HG03558 (cell line): ENCODE measurements at regions not wholly inside any gene's neighbourhood (a gene's known extent, or its start where the extent isn't known, plus 50 kb on each side); places are given as distances from the start of the nearest gene placed in this dataset.
"Not testable (repeated sequence)": the region's sequence is repeated elsewhere in the genome, so short reads cannot be mapped to it uniquely, and the experiment has no call there.

Experiments used
- ATAC-seq: cut with Tn5 transposase; IDR thresholded peaks from one replicate; pipeline ENCODE4 v1.9.1; 2021; ENCODE audit warnings: moderate number of reproducible peaks; ENCODE audit not compliant: unreplicated experiment; ENCODE audit errors: extremely low read depth

DNA sequence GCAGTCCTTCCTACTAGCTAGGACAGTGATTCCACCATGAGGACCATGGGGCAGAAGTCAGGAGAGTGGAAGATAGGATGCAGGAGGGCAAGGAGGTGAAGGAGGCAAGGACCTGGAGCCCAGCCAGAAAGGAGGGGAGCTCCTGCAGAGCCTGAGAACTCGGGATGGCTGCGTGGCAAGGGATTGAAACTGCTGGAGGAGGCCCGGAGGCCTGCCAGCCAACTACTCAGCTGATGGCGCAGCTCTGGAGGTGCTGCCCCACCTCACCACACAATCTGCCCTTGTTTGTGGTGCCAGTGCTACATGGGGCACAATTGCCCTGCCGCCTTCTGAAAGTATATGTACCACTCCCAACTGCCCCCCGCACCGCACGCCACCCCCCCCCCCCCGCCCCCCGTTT, 307.3 kb upstream of the CHRNA7 start:
- ATAC-seq = not testable (repeated sequence)

GRCh38 chr15:31724903-31725302, 305.4 kb upstream of the CHRNA7 start:
- not testable (repeated sequence) for ATAC-seq

- ATAC-seq = not testable (repeated sequence)
Measured at GRCh38 chr15:31725619-31726018, 304.7 kb upstream of the CHRNA7 start.

GRCh38 chr15:31727612-31728011, 302.7 kb upstream of the CHRNA7 start:
- no peak for ATAC-seq

DNA sequence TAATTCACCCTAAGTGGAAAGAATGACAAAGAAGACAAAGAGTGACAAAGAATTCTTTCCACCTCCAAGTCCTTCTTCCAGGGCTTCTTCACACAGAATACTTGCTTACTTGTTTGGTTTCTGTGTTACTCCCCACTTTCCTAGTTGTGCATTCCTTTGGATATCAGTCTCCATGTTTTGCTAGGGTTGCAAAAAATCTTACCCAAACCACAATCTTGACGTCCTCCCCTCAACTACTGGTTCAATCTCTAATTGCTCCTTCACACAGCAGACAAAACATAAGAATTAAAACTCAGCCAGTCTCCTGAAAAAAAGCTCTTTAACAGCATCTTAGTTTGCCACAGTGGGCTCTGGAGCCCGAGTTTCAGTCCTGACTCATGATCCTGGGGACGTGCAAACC, 297.6 kb upstream of the CHRNA7 start:
- ATAC-seq = no peak

- ATAC-seq = no peak
Measured at GRCh38 chr15:31733424-31733823, 296.9 kb upstream of the CHRNA7 start.

DNA sequence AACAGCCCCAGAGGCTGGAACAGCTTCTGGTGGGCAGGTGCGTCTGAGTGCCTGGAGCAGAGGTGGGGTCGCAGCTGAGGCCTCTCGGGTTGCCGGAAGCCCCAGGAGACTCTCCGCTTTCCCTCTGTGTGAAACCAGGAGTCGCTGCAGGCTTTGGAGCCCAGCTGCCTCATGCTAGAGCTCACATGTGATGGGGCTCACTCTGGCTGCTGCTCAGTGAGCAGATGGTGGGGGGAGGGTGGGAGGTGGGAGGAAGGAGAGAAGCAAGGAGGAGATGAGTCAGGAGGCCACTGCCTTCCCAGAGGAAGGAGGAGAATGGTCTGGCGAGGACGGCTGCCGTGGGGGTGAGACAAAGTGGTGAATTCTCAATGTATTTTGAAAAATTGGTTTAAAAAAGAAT, 290.1 kb upstream of the CHRNA7 start:
- ATAC-seq = no peak

GRCh38 chr15:31745841-31746240, 284.5 kb upstream of the CHRNA7 start:
- ATAC-seq = no peak

DNA sequence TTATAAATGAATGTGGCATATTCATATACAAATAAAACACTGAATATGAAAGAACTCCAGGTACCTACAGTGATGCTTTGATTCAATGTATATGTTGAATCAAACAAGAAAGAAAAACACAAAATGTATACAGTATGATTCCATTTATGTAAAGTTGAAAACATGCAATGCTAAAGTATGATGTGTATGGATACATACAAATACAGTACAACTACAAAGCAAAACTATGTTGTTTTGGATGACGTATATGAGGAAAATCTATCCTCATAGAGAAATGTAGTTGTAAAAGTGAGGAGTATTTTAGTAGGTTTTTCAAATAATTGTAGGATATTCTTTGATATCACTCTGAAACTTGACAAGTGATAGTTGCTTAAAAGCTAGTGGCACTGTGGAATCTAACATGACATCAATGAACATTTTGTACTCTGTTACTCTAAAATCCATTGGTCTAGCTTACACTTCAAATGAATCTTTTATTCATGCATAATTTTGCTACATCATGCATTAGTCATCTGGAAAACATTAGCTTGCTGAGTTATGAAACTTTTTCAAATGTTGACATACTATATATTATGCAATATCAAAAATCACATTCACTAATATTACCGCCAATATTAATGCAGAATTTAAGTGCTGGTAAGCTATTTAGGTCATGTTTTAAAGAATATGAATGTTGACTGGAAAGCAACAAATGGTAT, 278.1 kb upstream of the CHRNA7 start:
- no peak for ATAC-seq

DNA sequence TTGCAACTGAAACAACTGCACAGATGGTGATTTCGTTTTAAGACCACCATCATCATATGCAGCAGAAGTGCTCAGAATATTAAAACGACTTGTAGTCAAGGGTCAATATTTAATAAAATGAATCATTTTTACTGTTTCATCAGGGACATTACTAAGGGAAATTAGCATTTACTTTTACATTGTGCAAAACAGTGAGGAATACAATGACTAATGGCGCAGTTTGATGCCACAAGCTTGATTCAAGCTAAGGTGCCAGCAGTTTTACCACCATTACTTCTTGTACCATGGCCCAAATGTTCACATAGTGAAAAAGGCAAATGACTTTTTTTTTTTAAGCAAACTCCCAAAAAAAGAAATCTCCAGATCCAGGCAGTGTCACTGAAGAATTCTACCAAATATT, 277.4 kb upstream of the CHRNA7 start:
- no peak for ATAC-seq

DNA sequence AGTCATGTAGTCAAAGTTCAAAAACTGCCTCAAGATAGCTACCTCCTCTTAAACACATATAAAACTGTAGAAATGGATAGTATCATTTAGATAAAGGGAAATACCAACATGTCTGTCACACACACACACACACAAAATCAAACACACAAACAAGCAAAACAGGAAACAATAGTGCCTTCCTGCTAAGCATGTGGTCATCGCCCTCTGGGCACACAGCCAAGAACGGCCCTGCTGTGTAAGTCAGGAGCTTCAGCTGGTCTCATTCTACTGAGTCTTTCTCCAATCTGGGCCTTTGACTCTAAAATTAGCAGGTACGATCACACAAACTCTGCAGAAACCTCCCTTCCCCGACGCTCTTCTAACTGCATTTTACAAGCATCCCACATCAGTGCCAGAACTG, 272.2 kb upstream of the CHRNA7 start:
- no peak for ATAC-seq

GRCh38 chr15:31768055-31768454, 262.3 kb upstream of the CHRNA7 start:
- no peak for ATAC-seq

GRCh38 chr15:31774045-31774444, 256.3 kb upstream of the CHRNA7 start:
- no peak for ATAC-seq

- ATAC-seq = no peak
Measured at GRCh38 chr15:31776039-31776438, 254.3 kb upstream of the CHRNA7 start.

DNA sequence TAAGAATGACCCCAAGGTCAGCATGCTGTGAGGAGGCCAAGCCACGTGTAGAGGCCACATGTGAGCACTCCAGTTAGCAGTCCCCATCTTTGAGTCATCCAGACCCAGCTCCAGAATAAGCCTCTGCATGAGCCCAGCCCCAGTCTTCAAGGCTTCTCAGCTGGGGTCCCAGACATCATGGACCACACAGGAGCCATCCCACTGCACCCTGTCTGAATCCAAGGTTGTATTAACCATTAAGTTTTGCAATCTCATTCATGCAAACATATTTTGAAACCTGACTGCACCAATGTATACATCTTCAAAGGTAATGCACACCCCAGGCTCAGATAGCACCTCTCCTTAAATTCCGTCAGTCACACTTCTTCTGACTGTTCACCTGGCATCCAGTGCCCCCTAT, 249.1 kb upstream of the CHRNA7 start:
- no peak for ATAC-seq

- ATAC-seq = no peak
Measured at GRCh38 chr15:31782016-31782783, 248.1 kb upstream of the CHRNA7 start.

DNA sequence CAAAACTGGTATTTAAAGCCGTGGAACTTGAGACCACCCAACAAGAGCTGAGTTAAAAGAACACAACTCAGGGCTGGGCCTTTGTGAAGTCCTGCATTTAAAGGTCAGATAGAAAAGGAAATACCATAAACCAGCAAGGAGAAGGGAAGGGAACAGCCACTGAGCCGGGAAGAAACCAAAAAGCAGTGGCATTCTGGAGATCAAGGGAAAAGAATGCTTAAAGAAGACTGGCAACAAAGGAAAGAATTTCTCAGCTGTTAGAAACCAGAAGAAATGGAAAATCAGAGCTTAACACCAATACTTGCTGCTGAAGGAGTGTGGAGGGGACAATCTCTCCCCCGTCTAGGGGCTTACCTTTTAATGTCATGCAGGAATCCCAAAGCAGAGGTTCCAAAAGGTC, 247.4 kb upstream of the CHRNA7 start:
- ATAC-seq = no peak

- ATAC-seq = no peak
Measured at GRCh38 chr15:31786360-31786759, 244.0 kb upstream of the CHRNA7 start.

- ATAC-seq = no peak
Measured at GRCh38 chr15:31788104-31788503, 242.2 kb upstream of the CHRNA7 start.

DNA sequence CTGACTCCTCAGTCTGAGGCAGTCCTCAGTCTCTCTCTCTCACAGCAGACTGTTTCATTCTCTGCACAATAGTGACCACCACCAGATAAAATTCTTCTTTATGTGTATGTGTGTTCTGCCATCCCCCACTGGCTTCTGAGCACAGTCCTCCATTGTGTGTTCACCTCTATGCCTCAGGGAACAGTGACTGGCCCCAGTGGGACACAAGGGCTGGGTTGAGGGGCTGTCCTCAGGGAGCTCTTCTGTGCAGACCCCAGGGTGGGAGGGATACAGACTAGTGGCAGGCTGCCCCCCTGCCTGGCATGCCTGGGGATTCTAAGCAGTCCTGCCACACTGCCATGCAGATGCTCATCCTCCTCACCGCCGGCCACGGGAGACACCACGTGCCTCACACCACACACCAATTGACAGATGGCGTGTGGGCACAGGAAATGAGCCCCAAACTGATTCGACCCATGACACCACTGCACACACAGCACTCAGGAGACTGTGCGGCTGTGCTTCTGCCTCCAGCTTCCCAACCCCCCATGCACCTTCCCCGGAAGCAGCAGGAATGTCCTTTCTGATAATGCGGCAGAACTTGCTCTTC, 237.6 kb upstream of the CHRNA7 start:
- no peak for ATAC-seq

GRCh38 chr15:31799319-31799714, 231.0 kb upstream of the CHRNA7 start:
- no peak for ATAC-seq
